GM12891 (cell line): ENCODE measurements at regions not wholly inside any gene's neighbourhood (a gene's known extent, or its start where the extent isn't known, plus 50 kb on each side); places are given as distances from the start of the nearest gene placed in this dataset.

Experiments
- POLR2A ChIP-seq: IDR thresholded peaks from 2 replicates; pipeline ENCODE4 v1.6.1; 2011; ENCODE audit warnings: low read depth, low read length, control low read depth
- POLR2AphosphoS5 ChIP-seq: IDR thresholded peaks from 2 replicates; pipeline ENCODE4 v1.6.1; 2011; ENCODE audit warnings: low read depth, low read length, control low read depth
- SPI1 ChIP-seq: IDR thresholded peaks from 2 replicates; pipeline ENCODE4 v1.6.1; 2011; ENCODE audit warnings: low read depth, low read length, control low read depth

DNA sequence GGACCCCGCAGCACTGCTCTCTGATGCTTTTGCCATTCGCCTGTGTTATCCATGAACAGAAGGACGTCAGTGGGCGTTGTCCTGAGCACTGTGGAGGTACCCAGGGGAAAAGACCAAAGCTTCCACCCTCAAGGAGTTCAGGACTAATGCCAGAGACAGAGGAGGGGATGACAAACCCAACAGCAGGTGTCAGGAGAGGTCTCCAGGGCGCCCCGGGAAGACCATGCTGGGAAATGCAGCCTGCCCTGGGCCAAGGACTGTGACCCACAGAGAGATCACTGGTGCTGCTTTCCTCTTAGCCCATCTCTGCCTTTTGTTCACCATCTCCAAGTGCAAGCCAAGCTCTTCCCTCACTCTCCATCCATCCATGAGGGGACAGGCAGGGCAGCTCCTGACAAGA lies 166.8 kb upstream of the PFKP start:
- TF ChIP-seq POLR2A (no peak), SPI1 (no peak), POLR2AphosphoS5 (no peak)
